MG63 (cell line): ENCODE measurements at regions not wholly inside any gene's neighbourhood (a gene's known extent, or its start where the extent isn't known, plus 50 kb on each side); places are given as distances from the start of the nearest gene placed in this dataset.
"Not testable (repeated sequence)": the region's sequence is repeated elsewhere in the genome, so short reads cannot be mapped to it uniquely, and the experiment has no call there.

ENCODE experiments used
- DNase-seq: peaks from one replicate; pipeline ENCODE4 v3.0.0-alpha.2; 2020
- H3K27me3 ChIP-seq: fragments of 250-450 bp; sonication (Bioruptor Pico); 2 replicates; pipeline ENCODE4 v1.5.1; 2020; ENCODE audit warnings: mild to moderate bottlenecking, moderate library complexity
- H3K36me3 ChIP-seq: fragments of 250-450 bp; sonication (Bioruptor Pico); 2 replicates; pipeline ENCODE4 v1.5.1; 2020; ENCODE audit warnings: mild to moderate bottlenecking, moderate library complexity
- H3K4me3 ChIP-seq: fragments of 250-450 bp; sonication (Bioruptor Pico); 2 replicates; pipeline ENCODE4 v1.5.1; 2020; ENCODE audit warnings: mild to moderate bottlenecking, moderate library complexity
- H3K9me3 ChIP-seq: fragments of 250-450 bp; sonication (Bioruptor Pico); 2 replicates; pipeline ENCODE4 v1.5.1; 2020; ENCODE audit warnings: mild to moderate bottlenecking, moderate library complexity

- Histone ChIP-seq H3K36me3 (no peaks in the 10 kb centered on the region), H3K4me3 (no peak overlapping the region), H3K27me3 (no peaks in the 10 kb centered on the region), H3K9me3 (no peaks in the 10 kb centered on the region)
- DNase-seq, result no peak
These were observed 156.4 kb upstream of the CARMIL1 start for GRCh38 chr6:25122622-25123237.

DNA sequence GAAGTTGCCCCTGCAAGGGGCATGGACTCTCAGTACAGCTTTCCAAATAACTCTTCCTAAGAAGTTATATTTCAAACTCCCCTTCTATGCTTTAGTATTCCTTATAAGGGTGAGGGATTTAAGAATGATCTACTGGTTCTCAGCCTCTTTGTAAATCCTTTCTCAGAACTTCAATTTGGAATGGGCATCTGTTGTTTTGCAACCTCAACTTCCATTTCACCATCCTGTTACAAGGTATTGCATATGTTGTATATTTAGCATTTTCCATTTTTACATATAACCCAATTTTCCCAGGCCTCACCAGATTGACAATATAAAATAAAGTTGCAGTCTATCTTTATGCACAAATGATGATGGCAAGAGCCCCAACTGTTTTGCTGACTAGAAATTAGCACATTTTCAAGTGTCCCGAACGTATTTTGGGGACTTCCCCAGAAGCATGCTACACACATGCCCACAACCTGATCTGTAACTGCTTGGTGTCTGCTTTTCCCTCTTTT is 154.9 kb upstream of the CARMIL1 start:
- Histone ChIP-seq H3K36me3 (no peaks in the 10 kb centered on the region), H3K27me3 (no peaks in the 10 kb centered on the region), H3K4me3 (no peak overlapping the region), H3K9me3 (no peaks in the 10 kb centered on the region)
- DNase-seq, result no peak

DNA sequence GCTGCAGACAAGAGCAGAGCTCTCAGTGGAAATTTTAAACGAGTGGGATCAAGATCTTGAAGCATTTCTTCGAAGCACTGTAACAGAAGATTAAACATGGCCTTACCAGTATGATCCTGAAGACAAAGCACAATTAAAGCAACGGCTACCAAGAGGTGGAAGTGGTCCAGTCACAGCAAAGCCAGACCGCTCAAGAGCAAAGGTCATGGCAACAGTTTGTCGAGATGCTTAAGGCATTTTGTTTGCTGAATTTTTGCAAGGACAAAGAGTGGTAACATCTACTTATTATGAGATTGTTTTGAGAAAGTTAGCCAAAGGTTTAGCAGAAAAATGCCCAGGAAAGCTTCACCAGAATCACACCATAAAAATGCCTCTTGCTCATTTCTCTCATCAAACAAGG is 153.4 kb upstream of the CARMIL1 start:
- no peak for DNase-seq
- Histone ChIP-seq H3K9me3 (no peaks in the 10 kb centered on the region), H3K27me3 (no peaks in the 10 kb centered on the region), H3K36me3 (no peaks in the 10 kb centered on the region), H3K4me3 (no peak overlapping the region)

DNA sequence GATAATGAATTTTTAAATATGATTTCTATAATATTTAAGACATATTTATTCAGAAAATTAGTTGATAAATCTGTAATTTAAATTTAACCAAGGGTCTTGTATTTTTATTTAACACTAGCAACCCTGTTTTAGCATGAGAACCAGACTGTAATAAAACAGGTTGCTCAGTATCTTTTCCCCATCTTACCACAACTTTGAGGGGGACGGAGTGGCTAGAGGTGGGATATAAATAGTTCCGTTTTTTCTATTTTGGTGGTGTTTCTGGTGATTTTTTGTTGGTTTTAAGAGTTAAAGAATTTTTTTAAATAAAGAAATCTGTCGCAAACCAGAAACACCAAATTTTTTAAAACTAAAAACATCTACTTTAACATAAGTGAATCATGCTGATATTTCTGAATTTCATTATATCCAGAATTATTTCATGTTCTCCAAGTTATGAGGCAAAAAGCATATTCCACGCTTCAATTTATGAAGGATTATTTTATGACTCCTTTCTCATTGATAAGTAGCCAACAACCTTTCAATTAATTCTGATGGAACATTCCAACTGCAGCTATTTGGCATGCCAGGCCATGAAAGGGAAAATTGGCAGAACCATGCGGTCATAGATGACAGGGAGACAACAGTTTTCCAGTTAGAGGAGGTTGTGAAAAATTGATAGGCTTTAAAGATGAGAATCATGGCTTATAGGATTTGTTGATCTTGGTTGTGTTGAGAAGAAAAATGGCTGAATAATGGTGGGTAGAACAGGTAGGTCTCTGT is 151.9 kb upstream of the CARMIL1 start:
- no peaks in the 10 kb centered on the region for H3K9me3 ChIP-seq
- no peak overlapping the region for H3K4me3 ChIP-seq
- H3K27me3 ChIP-seq, result no peaks in the 10 kb centered on the region
- no peak for DNase-seq
- H3K36me3 ChIP-seq, result no peaks in the 10 kb centered on the region

DNA sequence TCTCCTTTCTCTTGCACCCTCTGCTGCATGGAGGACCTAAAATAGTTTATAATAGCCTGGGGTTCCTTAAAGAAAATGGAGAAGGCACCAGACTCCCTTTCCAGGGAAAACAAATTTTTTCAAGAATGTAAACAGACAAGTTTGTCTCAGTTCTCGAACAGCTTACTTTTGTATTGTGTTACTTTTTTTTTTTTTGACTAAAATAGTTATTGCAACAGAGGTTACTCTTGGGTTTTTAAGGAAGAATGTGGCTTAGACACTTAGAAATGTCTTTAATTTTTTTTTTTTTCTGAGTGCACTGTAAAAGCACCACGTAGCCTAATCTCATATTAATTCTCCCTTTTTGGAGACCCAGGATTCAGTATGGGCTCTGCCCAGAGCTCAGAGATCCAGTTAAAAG is 148.7 kb upstream of the CARMIL1 start:
- Histone ChIP-seq H3K4me3 (no peak overlapping the region), H3K27me3 (no peaks in the 10 kb centered on the region), H3K9me3 (peaks cover 2% of the 10 kb centered on the region; the same call in 1 of the 2 replicates), H3K36me3 (no peaks in the 10 kb centered on the region)
- no peak for DNase-seq

GRCh38 chr6:25132934-25133333 is 146.2 kb upstream of the CARMIL1 start:
- Histone ChIP-seq H3K4me3 (no peak overlapping the region), H3K27me3 (no peaks in the 10 kb centered on the region), H3K36me3 (no peaks in the 10 kb centered on the region), H3K9me3 (peaks cover 2% of the 10 kb centered on the region; the same call in 1 of the 2 replicates)
- no peak for DNase-seq

- Histone ChIP-seq H3K4me3 (no peak overlapping the region), H3K27me3 (no peaks in the 10 kb centered on the region), H3K9me3 (peaks cover 2% of the 10 kb centered on the region; the same call in 1 of the 2 replicates), H3K36me3 (no peaks in the 10 kb centered on the region)
- DNase-seq, result no peak
These were observed 145.6 kb upstream of the CARMIL1 start for GRCh38 chr6:25133568-25133967.

GRCh38 chr6:25136854-25137253 is 142.3 kb upstream of the CARMIL1 start:
- Histone ChIP-seq H3K27me3 (no peaks in the 10 kb centered on the region), H3K9me3 (peaks cover 2% of the 10 kb centered on the region; the same call in 1 of the 2 replicates), H3K4me3 (no peak overlapping the region), H3K36me3 (no peaks in the 10 kb centered on the region)
- no peak for DNase-seq

- Histone ChIP-seq H3K4me3 (no peak overlapping the region; the same call in 1 of the 2 replicates), H3K27me3 (no peaks in the 10 kb centered on the region), H3K36me3 (no peaks in the 10 kb centered on the region), H3K9me3 (peaks cover 2% of the 10 kb centered on the region; the same call in 1 of the 2 replicates)
- no peak for DNase-seq
These were observed 141.7 kb upstream of the CARMIL1 start for GRCh38 chr6:25137480-25137879.

DNA sequence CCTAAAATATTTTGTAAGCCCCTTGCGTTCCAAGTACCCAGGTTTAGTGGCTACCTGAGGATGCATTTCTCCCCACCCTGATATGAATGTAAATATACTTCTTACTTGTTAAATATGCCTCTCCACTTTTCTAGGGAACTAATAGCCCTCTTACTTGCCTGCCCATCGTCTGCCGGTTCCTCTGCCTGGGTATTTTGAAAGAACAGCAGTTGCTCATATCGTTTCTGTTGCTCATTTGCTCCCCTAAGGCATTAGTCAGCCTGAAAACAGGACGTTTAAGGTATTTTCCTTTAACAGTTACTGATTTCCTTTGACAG is 141.3 kb upstream of the CARMIL1 start:
- DNase-seq, result peak; percentile 1
- peaks cover 2% of the 10 kb centered on the region; the same call in 1 of the 2 replicates for H3K9me3 ChIP-seq
- H3K27me3 ChIP-seq, result no peaks in the 10 kb centered on the region
- no peaks in the 10 kb centered on the region for H3K36me3 ChIP-seq
- H3K4me3 ChIP-seq, result peak overlapping the region; percentile 41

DNA sequence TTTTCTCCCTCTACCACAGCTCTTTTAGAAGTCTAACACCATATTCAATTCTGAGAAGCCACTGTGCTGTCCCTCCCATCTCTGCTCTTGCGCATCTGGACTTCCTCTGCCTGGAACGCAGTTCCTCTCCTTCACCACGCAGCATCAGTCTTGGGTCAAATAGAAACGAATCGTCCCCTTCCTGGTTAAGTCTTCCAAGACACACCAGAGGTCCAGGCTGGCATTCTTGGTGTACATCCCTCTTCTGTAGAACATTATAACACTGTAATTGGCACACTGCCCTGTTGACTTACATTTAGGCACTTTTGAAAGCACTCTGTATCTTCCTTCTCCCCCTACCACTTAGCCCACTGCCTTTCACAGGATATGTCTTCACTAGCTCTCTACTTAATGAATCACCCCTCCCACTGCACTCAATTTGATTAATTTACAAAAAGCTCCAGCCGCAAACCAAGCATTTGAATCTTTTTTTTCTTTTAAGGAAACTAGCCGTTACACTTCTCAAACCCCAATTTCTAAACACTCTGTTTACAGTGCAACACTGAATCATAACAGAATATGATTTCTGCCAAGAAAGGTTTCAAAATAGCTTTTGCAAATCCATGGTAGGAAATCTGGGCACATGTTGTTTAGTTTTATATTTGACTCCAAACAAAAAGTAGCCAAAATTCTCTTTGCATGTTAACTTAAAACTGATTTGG is 140.8 kb upstream of the CARMIL1 start:
- Histone ChIP-seq H3K9me3 (peaks cover 2% of the 10 kb centered on the region; the same call in 1 of the 2 replicates), H3K4me3 (peak overlapping the region; percentile 41), H3K36me3 (no peaks in the 10 kb centered on the region), H3K27me3 (no peaks in the 10 kb centered on the region)
- peak; percentile 57 for DNase-seq

- no peak for DNase-seq
- Histone ChIP-seq H3K27me3 (no peaks in the 10 kb centered on the region), H3K36me3 (no peaks in the 10 kb centered on the region), H3K9me3 (peaks cover 2% of the 10 kb centered on the region; the same call in 1 of the 2 replicates), H3K4me3 (peak overlapping the region; percentile 41)
These were observed 140.2 kb upstream of the CARMIL1 start for GRCh38 chr6:25138934-25139415.

- H3K9me3 ChIP-seq, result not testable (repeated sequence)
These were observed 139.6 kb upstream of the CARMIL1 start for GRCh38 chr6:25139608-25140007.

DNA sequence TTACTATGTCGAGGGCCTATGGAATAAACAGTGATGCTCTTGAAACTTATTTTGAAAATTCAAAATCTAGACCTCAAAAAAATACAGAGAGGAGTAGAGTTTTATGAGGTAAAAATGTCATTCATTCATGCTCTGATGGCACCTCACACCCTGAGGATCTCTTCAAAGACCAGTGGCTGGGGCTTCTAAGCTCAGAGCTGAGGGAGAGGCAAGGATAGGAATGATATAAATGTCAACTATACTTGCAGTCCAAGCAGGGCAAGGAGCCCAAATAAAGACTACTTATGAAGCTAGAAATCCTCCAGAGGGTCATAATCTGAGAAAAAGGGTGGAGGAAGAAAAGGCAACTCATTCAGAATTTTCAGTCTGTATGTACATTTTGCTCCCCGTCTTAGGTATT is 136.7 kb upstream of the CARMIL1 start:
- Histone ChIP-seq H3K9me3 (no peaks in the 10 kb centered on the region), H3K4me3 (no peak overlapping the region), H3K36me3 (no peaks in the 10 kb centered on the region), H3K27me3 (no peaks in the 10 kb centered on the region)
- no peak for DNase-seq

More at GRCh38 chr6:25139608-25140007, 139.6 kb upstream of the CARMIL1 start:
- not testable (repeated sequence) for DNase-seq, H3K4me3 ChIP-seq, H3K27me3 ChIP-seq, H3K36me3 ChIP-seq

DNA sequence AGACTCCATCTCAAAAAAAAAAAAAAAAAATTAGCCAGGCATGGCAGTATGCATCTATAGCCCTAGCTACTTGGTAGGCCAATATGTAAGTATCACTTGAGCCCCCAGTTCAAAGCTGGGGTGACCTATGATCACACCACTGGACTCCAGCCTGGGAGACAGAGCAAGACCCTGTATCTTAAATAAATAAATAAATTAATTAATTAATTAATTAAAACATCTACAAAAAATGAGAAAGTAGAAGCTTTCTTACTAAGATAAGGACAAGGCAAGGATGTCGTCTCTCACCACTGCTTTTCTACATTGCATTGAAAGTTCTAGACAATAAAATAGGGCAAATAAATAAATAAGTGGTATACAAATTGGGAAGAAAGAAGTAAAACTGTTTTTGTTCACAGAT is 134.3 kb upstream of the CARMIL1 start:
- no peak for DNase-seq
- H3K27me3 ChIP-seq, result no peaks in the 10 kb centered on the region
- no peak overlapping the region for H3K4me3 ChIP-seq
- H3K9me3 ChIP-seq, result no peaks in the 10 kb centered on the region
- no peaks in the 10 kb centered on the region for H3K36me3 ChIP-seq

DNA sequence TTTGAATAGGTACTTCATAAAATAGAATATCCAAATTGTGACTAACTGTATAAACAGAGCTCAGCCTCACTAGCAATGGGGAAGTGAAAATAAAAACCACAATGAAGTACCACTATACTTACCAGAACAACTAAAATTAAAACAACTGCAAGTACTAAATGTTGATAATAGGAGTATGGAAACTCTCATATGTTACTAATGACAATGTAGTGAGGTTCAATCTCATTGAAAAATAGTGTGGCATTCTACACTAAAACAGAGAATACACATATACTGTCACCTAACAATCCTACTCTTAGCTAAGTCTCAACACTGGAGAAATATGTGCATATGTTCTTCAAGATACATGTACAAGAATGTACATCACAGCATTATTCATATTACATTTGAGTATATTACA is 132.0 kb upstream of the CARMIL1 start:
- Histone ChIP-seq H3K27me3 (no peaks in the 10 kb centered on the region), H3K4me3 (no peak overlapping the region), H3K9me3 (no peaks in the 10 kb centered on the region), H3K36me3 (no peaks in the 10 kb centered on the region)
- no peak for DNase-seq

GRCh38 chr6:25150031-25150430 is 129.1 kb upstream of the CARMIL1 start:
- no peak for DNase-seq
- Histone ChIP-seq H3K27me3 (no peaks in the 10 kb centered on the region), H3K36me3 (no peaks in the 10 kb centered on the region), H3K4me3 (no peak overlapping the region), H3K9me3 (no peaks in the 10 kb centered on the region)
